CD4-positive, alpha-beta T cell (primary cell): ENCODE measurements at regions not wholly inside any gene's neighbourhood (a gene's known extent, or its start where the extent isn't known, plus 50 kb on each side); places are given as distances from the start of the nearest gene placed in this dataset.
"Not testable (repeated sequence)": the region's sequence is repeated elsewhere in the genome, so short reads cannot be mapped to it uniquely, and the experiment has no call there.

Experiments
- ATAC-seq: fragments of 200-7000 bp; cut with Tn5 transposase; one replicate; pipeline ENCODE4 v1.10.0; 2022; ENCODE audit warnings: mild to moderate bottlenecking; ENCODE audit not compliant: poor library complexity
- CTCF ChIA-PET: fragments of 350-600 bp; sonication (Branson Sonifier 250); formaldehyde crosslinking; loops from one replicate; lab custom pipeline; 2021; ENCODE audit warnings: antibody characterized with exemption, inconsistent platforms; lab: Charles Lee
- POLR2A ChIA-PET: fragments of 350-600 bp; sonication (Branson Sonifier 250); formaldehyde crosslinking; loops from one replicate; lab custom pipeline; 2021; ENCODE audit warnings: antibody characterized with exemption, inconsistent platforms; lab: Charles Lee
- DNase-seq, 14 experiments: peaks; one replicate each; pipeline ENCODE4 v3.0.0-alpha.2; 2013 to 2020; ENCODE audit warnings: mixed read lengths in 2 of 14
- H3K27ac ChIP-seq, 2 donors: one replicate each; pipeline versions ENCODE4 v1.5.1 to v1.7.0; 2013; ENCODE audit warnings: low read length in 2 of 2, low read depth in 1 of 2, mild to moderate bottlenecking in 1 of 2
- H3K27me3 ChIP-seq, 2 experiments: 1 replicate in 1 of 2; 2 replicates in 1 of 2; pipeline versions ENCODE4 v1.6.1 to v1.7.0; 2013; ENCODE audit warnings: low read length in 2 of 2, control low read depth in 1 of 2, mild to moderate bottlenecking in 1 of 2, moderate library complexity in 1 of 2; ENCODE audit not compliant: insufficient read depth in 2 of 2, control insufficient read depth in 1 of 2
- H3K36me3 ChIP-seq: one replicate; pipeline ENCODE4 v1.6.1; 2013; ENCODE audit warnings: low read length, control low read depth; ENCODE audit not compliant: insufficient read depth
- H3K4me1 ChIP-seq: one replicate; pipeline ENCODE4 v1.6.1; 2013; ENCODE audit warnings: low read length, control low read depth; ENCODE audit not compliant: insufficient read depth
- H3K4me3 ChIP-seq: one replicate; pipeline ENCODE4 v1.5.1; 2013; ENCODE audit warnings: mild to moderate bottlenecking, low read length, moderate library complexity
- H3K9me3 ChIP-seq, 2 experiments: 1 replicate in 1 of 2; 2 replicates in 1 of 2; pipeline versions ENCODE4 v1.6.1 to v1.7.0; 2013; ENCODE audit warnings: low read length in 2 of 2, mild to moderate bottlenecking in 2 of 2, control low read depth in 1 of 2, moderate library complexity in 1 of 2; ENCODE audit not compliant: control insufficient read depth in 1 of 2, insufficient read depth in 1 of 2
- H3K27ac Mint-ChIP-seq: one replicate; pipeline ENCODE4 v1.8.0; 2020; ENCODE audit warnings: mixed read lengths
- H3K27me3 Mint-ChIP-seq: one replicate; pipeline ENCODE4 v1.8.0; 2021; ENCODE audit warnings: mixed read lengths
- H3K36me3 Mint-ChIP-seq: one replicate; pipeline ENCODE4 v1.8.0; 2021; ENCODE audit warnings: low read depth, mixed read lengths
- H3K4me1 Mint-ChIP-seq: one replicate; pipeline ENCODE4 v1.8.0; 2021; ENCODE audit warnings: low read depth, mixed read lengths
- H3K4me3 Mint-ChIP-seq: one replicate; pipeline ENCODE4 v1.8.0; 2020; ENCODE audit warnings: mild to moderate bottlenecking, mixed read lengths
- H3K9me3 Mint-ChIP-seq: one replicate; pipeline ENCODE4 v1.8.0; 2020; ENCODE audit warnings: mixed read lengths
- CTCF ChIP-seq: fragments of 200-600 bp; IDR thresholded peaks from one replicate; pipeline ENCODE4 v1.8.0; 2022; ENCODE audit warnings: antibody characterized with exemption, mild to moderate bottlenecking
- intact Hi-C, 2 experiments: fragments of 100-400 bp; cut with DNase I in 1 of 2; cut with micrococcal nuclease in 1 of 2; formaldehyde crosslinking; loops; one replicate each; pipeline versions ENCODE4 v1.15.1 to v1.9.0; 2023 to 2025; cut with DNase I, micrococcal nuclease

GRCh38 chr5:114859438-114859735 is 310.3 kb downstream of the TRIM36 start:
- Mint-ChIP-seq H3K9me3 (peaks cover 3% of the 10 kb centered on the region), H3K36me3 (no peaks in the 10 kb centered on the region), H3K4me1 (no peaks in the 10 kb centered on the region), H3K4me3 (no peak overlapping the region), H3K27ac (no peak overlapping the region), H3K27me3 (no peaks in the 10 kb centered on the region)
- POLR2A ChIA-PET: no interaction called here
- ATAC-seq (no peak), DNase-seq (no peak)
- H3K36me3 ChIP-seq: no peaks in the 10 kb centered on the region
- no peaks in the 10 kb centered on the region for H3K27me3 ChIP-seq
- CTCF ChIA-PET: no interaction called here
- no peak for TF ChIP-seq CTCF
- H3K27ac ChIP-seq: no peak overlapping the region
- no peaks in the 10 kb centered on the region for H3K9me3 ChIP-seq
- H3K4me1 ChIP-seq: no peaks in the 10 kb centered on the region
- intact Hi-C loops: no loop called here
- no peak overlapping the region for H3K4me3 ChIP-seq

- CTCF ChIA-PET: no interaction called here
- Histone ChIP-seq H3K27ac (no peak overlapping the region), H3K9me3 (no peaks in the 10 kb centered on the region), H3K4me1 (no peaks in the 10 kb centered on the region), H3K36me3 (no peaks in the 10 kb centered on the region), H3K27me3 (no peaks in the 10 kb centered on the region), H3K4me3 (no peak overlapping the region)
- no peaks in the 10 kb centered on the region for H3K27me3 Mint-ChIP-seq
- H3K4me1 Mint-ChIP-seq: no peaks in the 10 kb centered on the region
- H3K27ac Mint-ChIP-seq: no peak overlapping the region
- ATAC-seq (no peak), DNase-seq (no peak)
- no peak overlapping the region for H3K4me3 Mint-ChIP-seq
- POLR2A ChIA-PET: no interaction called here
- intact Hi-C loops: no loop called here
- TF ChIP-seq CTCF: no peak
- no peaks in the 10 kb centered on the region for H3K36me3 Mint-ChIP-seq
- peaks cover 3% of the 10 kb centered on the region for H3K9me3 Mint-ChIP-seq
Observed at GRCh38 chr5:114858665-114859437, 310.9 kb downstream of the TRIM36 start.

DNA sequence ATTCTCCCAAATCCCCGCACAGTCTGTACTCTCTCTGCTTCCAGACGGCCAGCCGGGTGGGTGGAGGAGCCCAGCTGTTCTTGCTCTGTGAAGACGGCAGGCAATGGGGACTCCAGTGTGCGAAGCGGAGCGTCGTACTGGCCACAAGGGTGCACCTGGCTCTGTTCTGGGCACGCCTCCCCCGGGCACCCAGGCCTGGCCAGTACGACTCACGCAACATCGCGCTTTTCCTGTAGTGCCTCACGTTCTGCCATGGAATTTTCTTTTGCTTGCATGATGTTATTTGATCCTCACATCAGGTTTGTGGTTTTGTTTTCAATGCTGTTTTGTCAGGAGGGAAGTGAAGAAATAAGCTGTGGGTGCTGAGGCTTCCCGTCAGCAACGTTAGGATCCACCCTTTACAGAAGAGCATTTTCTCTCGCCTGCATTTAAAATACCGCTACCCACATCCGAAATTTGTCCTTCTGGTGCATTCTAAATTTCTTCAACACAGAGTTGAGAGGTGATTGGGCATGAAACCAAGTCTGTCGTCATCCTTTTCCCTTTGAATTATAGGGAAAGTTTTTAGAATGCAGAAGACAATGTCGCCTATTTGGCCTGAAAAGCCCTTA is 311.7 kb downstream of the TRIM36 start:
- Mint-ChIP-seq H3K9me3 (peaks cover 7% of the 10 kb centered on the region), H3K36me3 (no peaks in the 10 kb centered on the region), H3K27ac (no peak overlapping the region), H3K27me3 (no peaks in the 10 kb centered on the region), H3K4me3 (no peak overlapping the region), H3K4me1 (no peaks in the 10 kb centered on the region)
- ChIA-PET POLR2A (no interaction called here), CTCF (no interaction called here)
- intact Hi-C loops: no loop called here
- no peak overlapping the region for H3K4me3 ChIP-seq
- no peaks in the 10 kb centered on the region for H3K36me3 ChIP-seq
- no peaks in the 10 kb centered on the region for H3K27me3 ChIP-seq
- ATAC-seq (no peak), DNase-seq (peak in 2 of 14 experiments; percentile 1 to 11)
- H3K9me3 ChIP-seq: no peaks in the 10 kb centered on the region
- H3K4me1 ChIP-seq: no peaks in the 10 kb centered on the region
- no peak for TF ChIP-seq CTCF
- H3K27ac ChIP-seq: no peak overlapping the region

DNA sequence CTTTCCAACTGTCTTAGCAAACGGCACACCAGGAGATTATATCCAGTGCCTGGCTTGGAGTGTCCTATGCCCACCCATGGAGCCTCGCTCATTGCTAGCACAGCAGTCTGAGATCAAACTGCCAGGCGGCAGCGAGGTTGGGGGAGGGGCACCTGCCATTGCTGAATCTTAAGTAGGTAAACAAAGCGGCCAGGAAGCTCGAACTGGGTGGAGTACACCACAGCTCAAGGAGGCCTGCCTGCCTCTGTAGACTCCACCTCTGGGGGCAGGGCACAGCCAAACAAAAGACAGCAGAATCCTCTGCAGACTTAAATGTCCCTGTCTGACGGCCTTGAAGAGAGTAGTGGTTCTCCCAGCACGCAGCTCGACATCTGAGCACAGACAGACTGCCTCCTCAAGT is 325.0 kb downstream of the TRIM36 start:
- H3K27me3 ChIP-seq, H3K9me3 Mint-ChIP-seq, H3K4me3 Mint-ChIP-seq, intact Hi-C loops, H3K4me1 Mint-ChIP-seq, H3K36me3 Mint-ChIP-seq, H3K27me3 Mint-ChIP-seq, H3K27ac ChIP-seq, H3K36me3 ChIP-seq, H3K4me1 ChIP-seq, DNase-seq, CTCF ChIA-PET, H3K9me3 ChIP-seq, H3K27ac Mint-ChIP-seq, H3K4me3 ChIP-seq, POLR2A ChIA-PET, ATAC-seq: not testable (repeated sequence)
